Adrenal gland (tissue), 5 donors: ENCODE measurements at regions not wholly inside any gene's neighbourhood (a gene's known extent, or its start where the extent isn't known, plus 50 kb on each side); places are given as distances from the start of the nearest gene placed in this dataset.

Source experiments
- POLR2A ChIP-seq, 2 donors: fragments of 450-650 bp; IDR thresholded peaks; one replicate each; pipeline ENCODE4 v1.6.1; 2017; ENCODE audit warnings: antibody characterized with exemption in 2 of 2, mild to moderate bottlenecking in 2 of 2, moderate library complexity in 1 of 2
- TF ChIP-seq, protein P1 (sequence below), 6 experiments: fragments of 450-650 bp in 4 of 6; fragments of 200-600 bp in 2 of 6; sonication (generic) in 1 of 6; IDR thresholded peaks; 1 replicate in 5 of 6; 2 replicates in 1 of 6; pipeline versions ENCODE4 v1.5.1 to v1.8.0; 2016 to 2021; ENCODE audit warnings: antibody characterized with exemption in 6 of 6, mild to moderate bottlenecking in 2 of 6, moderate library complexity in 1 of 6
- donor health status: DM: no; HTN: no; CAD: no.

DNA sequence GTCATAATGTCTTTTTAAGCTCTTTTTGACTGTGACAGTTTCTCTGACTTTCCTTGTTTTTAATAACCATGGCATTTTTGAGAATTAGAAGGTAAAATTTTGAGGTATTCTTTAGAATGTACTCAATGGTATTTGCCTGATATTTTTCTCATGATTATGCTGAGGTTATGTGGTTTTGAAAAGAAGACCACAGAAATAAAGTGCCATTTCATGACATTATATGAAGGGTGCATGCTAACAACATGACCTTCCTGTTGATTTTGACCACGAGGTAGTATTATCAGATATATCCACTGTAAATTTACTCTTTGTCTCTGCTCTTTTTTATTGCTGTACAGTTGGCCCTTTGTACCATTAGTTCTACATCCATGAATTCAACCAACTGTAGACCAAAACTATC lies 1418.5 kb downstream of the PLA2G4A start:
- TF ChIP-seq, protein P1, sequence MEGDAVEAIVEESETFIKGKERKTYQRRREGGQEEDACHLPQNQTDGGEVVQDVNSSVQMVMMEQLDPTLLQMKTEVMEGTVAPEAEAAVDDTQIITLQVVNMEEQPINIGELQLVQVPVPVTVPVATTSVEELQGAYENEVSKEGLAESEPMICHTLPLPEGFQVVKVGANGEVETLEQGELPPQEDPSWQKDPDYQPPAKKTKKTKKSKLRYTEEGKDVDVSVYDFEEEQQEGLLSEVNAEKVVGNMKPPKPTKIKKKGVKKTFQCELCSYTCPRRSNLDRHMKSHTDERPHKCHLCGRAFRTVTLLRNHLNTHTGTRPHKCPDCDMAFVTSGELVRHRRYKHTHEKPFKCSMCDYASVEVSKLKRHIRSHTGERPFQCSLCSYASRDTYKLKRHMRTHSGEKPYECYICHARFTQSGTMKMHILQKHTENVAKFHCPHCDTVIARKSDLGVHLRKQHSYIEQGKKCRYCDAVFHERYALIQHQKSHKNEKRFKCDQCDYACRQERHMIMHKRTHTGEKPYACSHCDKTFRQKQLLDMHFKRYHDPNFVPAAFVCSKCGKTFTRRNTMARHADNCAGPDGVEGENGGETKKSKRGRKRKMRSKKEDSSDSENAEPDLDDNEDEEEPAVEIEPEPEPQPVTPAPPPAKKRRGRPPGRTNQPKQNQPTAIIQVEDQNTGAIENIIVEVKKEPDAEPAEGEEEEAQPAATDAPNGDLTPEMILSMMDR (IDR thresholded peaks at IDR 0.05) = no peak
- TF ChIP-seq POLR2A (IDR thresholded peaks at IDR 0.05) = no peak
